ENCODE measurements at regions not wholly inside any gene's neighbourhood (a gene's known extent, or its start where the extent isn't known, plus 50 kb on each side); places are given as distances from the start of the nearest gene placed in this dataset.

GRCh38 chr16:61596655-61597054 is 439.6 kb downstream of the CDH8 start:
- H3K4me3 ChIP-seq (ENCODE audit: low read depth, low read length): no peak overlapping the region

- no peak overlapping the region for H3K4me3 ChIP-seq (ENCODE audit: low read depth, low read length)
These were observed 440.6 kb downstream of the CDH8 start for GRCh38 chr16:61595605-61596004.

- no peak overlapping the region for H3K4me3 ChIP-seq (ENCODE audit: low read depth, low read length)
These were observed 445.7 kb downstream of the CDH8 start for GRCh38 chr16:61590577-61590976.

- H3K4me3 ChIP-seq (ENCODE audit: low read depth, low read length): no peak overlapping the region
These were observed 448.7 kb downstream of the CDH8 start for GRCh38 chr16:61587526-61587925.

- no peak overlapping the region for H3K4me3 ChIP-seq (ENCODE audit: low read depth, low read length)
These were observed 454.7 kb downstream of the CDH8 start for GRCh38 chr16:61581417-61582046.

GRCh38 chr16:61580579-61580978 is 455.7 kb downstream of the CDH8 start:
- no peak overlapping the region for H3K4me3 ChIP-seq (ENCODE audit: low read depth, low read length)

GRCh38 chr16:61579195-61579594 is 457.0 kb downstream of the CDH8 start:
- H3K4me3 ChIP-seq (ENCODE audit: low read depth, low read length): no peak overlapping the region

GRCh38 chr16:61576476-61576875 is 459.8 kb downstream of the CDH8 start:
- H3K4me3 ChIP-seq (ENCODE audit: low read depth, low read length): no peak overlapping the region

GRCh38 chr16:61575617-61576016 is 460.6 kb downstream of the CDH8 start:
- H3K4me3 ChIP-seq (ENCODE audit: low read depth, low read length): no peak overlapping the region

- no peak overlapping the region for H3K4me3 ChIP-seq (ENCODE audit: low read depth, low read length)
These were observed 467.2 kb downstream of the CDH8 start for GRCh38 chr16:61569028-61569427.

GRCh38 chr16:61564716-61565115 is 471.5 kb downstream of the CDH8 start:
- H3K4me3 ChIP-seq (ENCODE audit: low read depth, low read length): no peak overlapping the region

- H3K4me3 ChIP-seq (ENCODE audit: low read depth, low read length): no peak overlapping the region
These were observed 480.4 kb downstream of the CDH8 start for GRCh38 chr16:61555718-61556441.

GRCh38 chr16:61549327-61549726 is 486.9 kb downstream of the CDH8 start:
- H3K4me3 ChIP-seq (ENCODE audit: low read depth, low read length): no peak overlapping the region

GRCh38 chr16:61547626-61548025 is 488.6 kb downstream of the CDH8 start:
- no peak overlapping the region for H3K4me3 ChIP-seq (ENCODE audit: low read depth, low read length)

GRCh38 chr16:61544165-61544564 is 492.1 kb downstream of the CDH8 start:
- H3K4me3 ChIP-seq (ENCODE audit: low read depth, low read length): no peak overlapping the region

GRCh38 chr16:61540216-61540615 is 496.0 kb downstream of the CDH8 start:
- no peak overlapping the region for H3K4me3 ChIP-seq (ENCODE audit: low read depth, low read length)

- H3K4me3 ChIP-seq (ENCODE audit: low read depth, low read length): no peak overlapping the region
These were observed 505.5 kb downstream of the CDH8 start for GRCh38 chr16:61530697-61531096.

GRCh38 chr16:61500851-61501250 is 535.4 kb downstream of the CDH8 start:
- H3K4me3 ChIP-seq (ENCODE audit: low read depth, low read length): no peak overlapping the region

GRCh38 chr16:61480250-61480649 is 556.0 kb downstream of the CDH8 start:
- H3K4me3 ChIP-seq (ENCODE audit: low read depth, low read length): no peak overlapping the region

GRCh38 chr16:61471737-61472136 is 564.5 kb downstream of the CDH8 start:
- H3K4me3 ChIP-seq (ENCODE audit: low read depth, low read length): no peak overlapping the region

GRCh38 chr16:61471023-61471422 is 565.2 kb downstream of the CDH8 start:
- no peak overlapping the region for H3K4me3 ChIP-seq (ENCODE audit: low read depth, low read length)

- no peak overlapping the region for H3K4me3 ChIP-seq (ENCODE audit: low read depth, low read length)
These were observed 571.0 kb downstream of the CDH8 start for GRCh38 chr16:61465285-61465684.

GRCh38 chr16:61460020-61460419 is 576.2 kb downstream of the CDH8 start:
- H3K4me3 ChIP-seq (ENCODE audit: low read depth, low read length): no peak overlapping the region

All from iPS-11a (cell line).